ENCODE measurements at regions not wholly inside any gene's neighbourhood (a gene's known extent, or its start where the extent isn't known, plus 50 kb on each side); places are given as distances from the start of the nearest gene placed in this dataset.

GRCh38 chr2:78439122-78439521 lies 586.4 kb upstream of the REG3G start:
- DNase-seq (ENCODE audit: extremely low spot score, unreplicated experiment): no peak
- TF ChIP-seq CTCF (IDR thresholded peaks at IDR 0.05): no peak
- H3K4me3 Mint-ChIP-seq (ENCODE audit: unreplicated experiment): no peak overlapping the region
- H3K9me3 Mint-ChIP-seq (ENCODE audit: unreplicated experiment): no peaks in the 10 kb centered on the region
- H3K36me3 Mint-ChIP-seq (ENCODE audit: unreplicated experiment): no peaks in the 10 kb centered on the region
- no peak overlapping the region for H3K27ac Mint-ChIP-seq (ENCODE audit: unreplicated experiment)
- no peaks in the 10 kb centered on the region for H3K27me3 Mint-ChIP-seq (ENCODE audit: unreplicated experiment)
- no peaks in the 10 kb centered on the region for H3K4me1 Mint-ChIP-seq (ENCODE audit: unreplicated experiment)

- Mint-ChIP-seq H3K4me1 (ENCODE audit: unreplicated experiment) (no peaks in the 10 kb centered on the region), H3K36me3 (ENCODE audit: unreplicated experiment) (no peaks in the 10 kb centered on the region), H3K27ac (ENCODE audit: unreplicated experiment) (no peak overlapping the region), H3K27me3 (ENCODE audit: unreplicated experiment) (no peaks in the 10 kb centered on the region), H3K4me3 (ENCODE audit: unreplicated experiment) (no peak overlapping the region), H3K9me3 (ENCODE audit: unreplicated experiment) (peaks cover 5% of the 10 kb centered on the region)
- DNase-seq (ENCODE audit: extremely low spot score, unreplicated experiment): no peak
- TF ChIP-seq CTCF (IDR thresholded peaks at IDR 0.05): no peak
Measured at GRCh38 chr2:78455586-78455985, 569.9 kb upstream of the REG3G start.

GRCh38 chr2:78457269-78457668 lies 568.2 kb upstream of the REG3G start:
- TF ChIP-seq CTCF (IDR thresholded peaks at IDR 0.05): no peak
- H3K4me3 Mint-ChIP-seq (ENCODE audit: unreplicated experiment): no peak overlapping the region
- no peaks in the 10 kb centered on the region for H3K4me1 Mint-ChIP-seq (ENCODE audit: unreplicated experiment)
- no peak overlapping the region for H3K27ac Mint-ChIP-seq (ENCODE audit: unreplicated experiment)
- H3K27me3 Mint-ChIP-seq (ENCODE audit: unreplicated experiment): no peaks in the 10 kb centered on the region
- no peaks in the 10 kb centered on the region for H3K36me3 Mint-ChIP-seq (ENCODE audit: unreplicated experiment)
- peaks cover 5% of the 10 kb centered on the region for H3K9me3 Mint-ChIP-seq (ENCODE audit: unreplicated experiment)
- no peak for DNase-seq (ENCODE audit: extremely low spot score, unreplicated experiment)

- Mint-ChIP-seq H3K4me1 (ENCODE audit: unreplicated experiment) (no peaks in the 10 kb centered on the region), H3K4me3 (ENCODE audit: unreplicated experiment) (no peak overlapping the region), H3K36me3 (ENCODE audit: unreplicated experiment) (no peaks in the 10 kb centered on the region), H3K27ac (ENCODE audit: unreplicated experiment) (no peak overlapping the region), H3K27me3 (ENCODE audit: unreplicated experiment) (no peaks in the 10 kb centered on the region), H3K9me3 (ENCODE audit: unreplicated experiment) (no peaks in the 10 kb centered on the region)
- no peak for DNase-seq (ENCODE audit: extremely low spot score, unreplicated experiment)
- TF ChIP-seq CTCF (IDR thresholded peaks at IDR 0.05): no peak
Measured at GRCh38 chr2:78465707-78466106, 559.8 kb upstream of the REG3G start.

- H3K4me3 Mint-ChIP-seq (ENCODE audit: unreplicated experiment): no peak overlapping the region
Measured at GRCh38 chr2:78476619-78477229, 548.8 kb upstream of the REG3G start.

More at GRCh38 chr2:78476619-78477229, 548.8 kb upstream of the REG3G start:
- Mint-ChIP-seq H3K9me3 (ENCODE audit: unreplicated experiment) (peaks cover 10% of the 10 kb centered on the region), H3K36me3 (ENCODE audit: unreplicated experiment) (no peaks in the 10 kb centered on the region), H3K27me3 (ENCODE audit: unreplicated experiment) (no peaks in the 10 kb centered on the region), H3K4me1 (ENCODE audit: unreplicated experiment) (no peaks in the 10 kb centered on the region), H3K27ac (ENCODE audit: unreplicated experiment) (no peak overlapping the region)
- no peak for DNase-seq (ENCODE audit: extremely low spot score, unreplicated experiment)
- TF ChIP-seq CTCF (IDR thresholded peaks at IDR 0.05): no peak
